Head of caudate nucleus (tissue), 42 donors: ENCODE measurements at regions not wholly inside any gene's neighbourhood (a gene's known extent, or its start where the extent isn't known, plus 50 kb on each side); places are given as distances from the start of the nearest gene placed in this dataset.

ENCODE experiments used
- DNase-seq, 42 donors: peaks; one replicate each; pipeline versions ENCODE4 v3.0.0 to v3.0.0-alpha.2; 2020 to 2021; ENCODE audit warnings: mixed read lengths in 7 of 42
- intact Hi-C: fragments of 100-400 bp; cut with DNase I; formaldehyde crosslinking; loops from one replicate; pipeline ENCODE4 v1.15.0; 2022

GRCh38 chr5:5665225-5666075 lies 243.0 kb downstream of the ICE1 start:
- DNase-seq, result no peak
- intact Hi-C loops, result no loop called here

GRCh38 chr5:5658889-5659465 lies 236.5 kb downstream of the ICE1 start:
- intact Hi-C loops, result no loop called here
- no peak for DNase-seq

GRCh38 chr5:5658226-5658625 lies 235.7 kb downstream of the ICE1 start:
- intact Hi-C loops, result no loop called here
- DNase-seq, result peak in 2 of 42 donors; percentile 15 to 42

GRCh38 chr5:5652181-5652580 lies 229.7 kb downstream of the ICE1 start:
- no peak for DNase-seq
- intact Hi-C loops, result no loop called here

- intact Hi-C loops, result no loop called here
- DNase-seq, result no peak
Measured at GRCh38 chr5:5650949-5651348, 228.5 kb downstream of the ICE1 start.

- no peak for DNase-seq
- intact Hi-C loops, result no loop called here
Measured at GRCh38 chr5:5650242-5650641, 227.8 kb downstream of the ICE1 start.

GRCh38 chr5:5649641-5650040 lies 227.2 kb downstream of the ICE1 start:
- no peak for DNase-seq
- intact Hi-C loops, result no loop called here

- DNase-seq, result no peak
- intact Hi-C loops, result no loop called here
Measured at GRCh38 chr5:5648694-5649093, 226.2 kb downstream of the ICE1 start.

GRCh38 chr5:5645891-5646290 lies 223.4 kb downstream of the ICE1 start:
- DNase-seq, result no peak
- intact Hi-C loops, result no loop called here

GRCh38 chr5:5645198-5645597 lies 222.7 kb downstream of the ICE1 start:
- intact Hi-C loops, result no loop called here
- DNase-seq, result no peak

- intact Hi-C loops, result no loop called here
- DNase-seq, result no peak
Measured at GRCh38 chr5:5644249-5644648, 221.8 kb downstream of the ICE1 start.

GRCh38 chr5:5643481-5643880 lies 221.0 kb downstream of the ICE1 start:
- DNase-seq, result no peak
- intact Hi-C loops, result no loop called here

- intact Hi-C loops, result no loop called here
- DNase-seq, result no peak
Measured at GRCh38 chr5:5638211-5638610, 215.7 kb downstream of the ICE1 start.

GRCh38 chr5:5637173-5637572 lies 214.7 kb downstream of the ICE1 start:
- no peak for DNase-seq
- intact Hi-C loops, result no loop called here

- DNase-seq, result no peak
- intact Hi-C loops, result no loop called here
Measured at GRCh38 chr5:5634817-5635216, 212.3 kb downstream of the ICE1 start.

GRCh38 chr5:5633579-5633978 lies 211.1 kb downstream of the ICE1 start:
- intact Hi-C loops, result no loop called here
- DNase-seq, result no peak

- intact Hi-C loops, result no loop called here
Measured at GRCh38 chr5:5632678-5633077, 210.2 kb downstream of the ICE1 start.

GRCh38 chr5:5629607-5629978 lies 207.1 kb downstream of the ICE1 start:
- no peak for DNase-seq
- intact Hi-C loops, result no loop called here

More at GRCh38 chr5:5632678-5633077, 210.2 kb downstream of the ICE1 start:
- no peak for DNase-seq

GRCh38 chr5:5628866-5629606 lies 206.6 kb downstream of the ICE1 start:
- DNase-seq, result no peak
- intact Hi-C loops, result no loop called here

GRCh38 chr5:5626412-5626811 lies 203.9 kb downstream of the ICE1 start:
- DNase-seq, result no peak

More at GRCh38 chr5:5626412-5626811, 203.9 kb downstream of the ICE1 start:
- intact Hi-C loops, result no loop called here
